H1 (cell line): ENCODE measurements at regions not wholly inside any gene's neighbourhood (a gene's known extent, or its start where the extent isn't known, plus 50 kb on each side); places are given as distances from the start of the nearest gene placed in this dataset.

Experiments
- CTCF ChIA-PET: fragments of 300-600 bp; sonication (Branson Sonifier 250); formaldehyde crosslinking; loops from one replicate; lab custom pipeline; 2021; ENCODE audit not compliant: partially characterized antibody; lab: Charles Lee
- POLR2A ChIA-PET: fragments of 300-600 bp; sonication (Branson Sonifier 250); formaldehyde crosslinking; loops from one replicate; lab custom pipeline; 2021; ENCODE audit warnings: inconsistent platforms; ENCODE audit not compliant: partially characterized antibody; lab: Charles Lee
- DNase-seq, 2 experiments: peaks; one replicate each; pipeline versions ENCODE4 v3.0.0 to v3.0.0-alpha.2; 2010 to 2022; ENCODE audit warnings: low spot score in 2 of 2, low read depth in 1 of 2, mixed read lengths in 1 of 2
- FAIRE-seq: peaks from 2 replicates; lab custom pipeline; 2011; peaks lifted over from hg19 to GRCh38; lab: Jason Lieb, UNC
- H2AFZ ChIP-seq: 2 replicates; pipeline ENCODE4 v1.8.1; 2012; ENCODE audit warnings: low read length, inconsistent platforms
- H2AK5ac ChIP-seq: 2 replicates; pipeline ENCODE4 v1.6.1; 2013; ENCODE audit warnings: low read depth, low read length
- H2BK120ac ChIP-seq: replicated peaks from 2 replicates; pipeline ENCODE3; 2013; ENCODE audit warnings: low read depth, low read length, inconsistent platforms
- H2BK12ac ChIP-seq: 2 replicates; pipeline ENCODE4 v1.6.1; 2013; ENCODE audit warnings: low read depth, low read length
- H2BK15ac ChIP-seq: 2 replicates; pipeline ENCODE4 v1.6.1; 2013; ENCODE audit warnings: low read length
- H2BK20ac ChIP-seq: 2 replicates; pipeline ENCODE4 v1.6.1; 2013; ENCODE audit warnings: low read length
- H2BK5ac ChIP-seq: 2 replicates; pipeline ENCODE4 v1.6.1; 2013; ENCODE audit warnings: low read depth, low read length
- H3K14ac ChIP-seq: 2 replicates; pipeline ENCODE4 v1.6.1; 2013; ENCODE audit warnings: inconsistent platforms; ENCODE audit not compliant: insufficient read length
- H3K18ac ChIP-seq: 2 replicates; pipeline ENCODE4 v1.6.1; 2013; ENCODE audit warnings: low read length; ENCODE audit errors: extremely low read depth
- H3K23ac ChIP-seq: 2 replicates; pipeline ENCODE4 v1.6.1; 2013; ENCODE audit warnings: inconsistent platforms; ENCODE audit not compliant: insufficient read length
- H3K23me2 ChIP-seq: 2 replicates; pipeline ENCODE4 v1.6.1; 2013; ENCODE audit warnings: low read depth, low read length
- H3K27ac ChIP-seq: 2 replicates; pipeline ENCODE4 v1.6.1; 2011; ENCODE audit warnings: low read depth, low read length, inconsistent platforms
- H3K27me3 ChIP-seq, 4 experiments: replicated peaks in 1 of 4; 1 replicate in 1 of 4; 2 replicates in 3 of 4; pipeline versions ENCODE4 v1.6.1 to v1.8.1; 2011 to 2013; ENCODE audit warnings: low read length in 3 of 4, mild to moderate bottlenecking in 3 of 4, inconsistent platforms in 2 of 4, mixed read lengths in 2 of 4, moderate library complexity in 1 of 4; ENCODE audit not compliant: control insufficient read depth in 3 of 4, insufficient read depth in 3 of 4; ENCODE audit errors: extremely low read depth in 1 of 4
- H3K36me3 ChIP-seq, 4 experiments: 2 replicates each; pipeline versions ENCODE4 v1.6.1 to v1.8.1; 2011 to 2013; ENCODE audit warnings: mild to moderate bottlenecking in 4 of 4, low read length in 3 of 4, moderate library complexity in 2 of 4, control low read depth in 1 of 4, inconsistent platforms in 1 of 4; ENCODE audit not compliant: insufficient read depth in 4 of 4, control insufficient read depth in 2 of 4
- H3K4ac ChIP-seq: replicated peaks from 2 replicates; pipeline ENCODE3; 2013; ENCODE audit warnings: low read length, low read depth, mixed read lengths, inconsistent platforms; ENCODE audit not compliant: insufficient read length
- H3K4me1 ChIP-seq, 4 experiments: replicated peaks in 1 of 4; 1 replicate in 1 of 4; 2 replicates in 3 of 4; pipeline versions ENCODE4 v1.6.1 to v1.8.1; 2011 to 2013; ENCODE audit warnings: low read length in 3 of 4, inconsistent platforms in 2 of 4, mixed read lengths in 1 of 4; ENCODE audit not compliant: insufficient read depth in 4 of 4, control insufficient read depth in 3 of 4
- H3K4me2 ChIP-seq, 2 experiments: 2 replicates each; pipeline versions ENCODE4 v1.6.1 to v1.8.1; 2011 to 2013; ENCODE audit warnings: low read depth in 2 of 2, low read length in 2 of 2, control low read depth in 1 of 2, inconsistent platforms in 1 of 2, mild to moderate bottlenecking in 1 of 2; ENCODE audit not compliant: insufficient read depth in 1 of 2
- H3K4me3 ChIP-seq, 4 experiments: fragments of 200-600, 300-600 bp in 1 of 4; sonication (generic), shearing (Covaris generic), sonication (Bioruptor Twin) in 1 of 4; 2 replicates each; pipeline versions ENCODE4 v1.5.1 to v1.8.1; 2011 to 2016; ENCODE audit warnings: low read length in 4 of 4, low read depth in 3 of 4, control low read depth in 2 of 4, inconsistent platforms in 2 of 4, mild to moderate bottlenecking in 2 of 4, mixed read lengths in 1 of 4, moderate library complexity in 1 of 4; ENCODE audit not compliant: insufficient read depth in 2 of 4; ENCODE audit errors: extremely low read depth in 1 of 4
- H3K56ac ChIP-seq: replicated peaks from 2 replicates; pipeline ENCODE3; 2013; ENCODE audit warnings: low read depth, mild to moderate bottlenecking, mixed read lengths, low read length, inconsistent platforms; ENCODE audit not compliant: insufficient read length
- H3K79me1 ChIP-seq: 2 replicates; pipeline ENCODE4 v1.6.1; 2013; ENCODE audit warnings: low read depth, low read length, control low read depth
- H3K79me2 ChIP-seq, 2 experiments: 2 replicates each; pipeline versions ENCODE4 v1.6.1 to v1.8.1; 2012 to 2013; ENCODE audit warnings: low read length in 2 of 2, mild to moderate bottlenecking in 2 of 2, inconsistent platforms in 1 of 2; ENCODE audit not compliant: insufficient read depth in 2 of 2, control insufficient read depth in 1 of 2
- H3K9ac ChIP-seq, 4 experiments: replicated peaks in 1 of 4; 1 replicate in 1 of 4; 2 replicates in 3 of 4; pipeline versions ENCODE4 v1.6.1 to v1.8.1; 2011 to 2013; ENCODE audit warnings: low read depth in 3 of 4, low read length in 3 of 4, control low read depth in 2 of 4, mild to moderate bottlenecking in 2 of 4, moderate library complexity in 2 of 4, inconsistent platforms in 1 of 4; ENCODE audit errors: extremely low read depth in 1 of 4
- H3K9me3 ChIP-seq, 2 experiments: 2 replicates each; pipeline versions ENCODE4 v1.6.1 to v1.8.1; 2012 to 2013; ENCODE audit warnings: mild to moderate bottlenecking in 2 of 2, moderate library complexity in 2 of 2, control low read depth in 1 of 2, inconsistent platforms in 1 of 2, low read depth in 1 of 2, low read length in 1 of 2, mixed read lengths in 1 of 2; ENCODE audit not compliant: insufficient read depth in 2 of 2
- H4K20me1 ChIP-seq, 2 experiments: replicated peaks in 1 of 2; 2 replicates each; pipeline versions ENCODE3 to v1.8.1; 2011 to 2013; ENCODE audit warnings: inconsistent platforms in 2 of 2, low read length in 2 of 2, mild to moderate bottlenecking in 1 of 2; ENCODE audit not compliant: insufficient read depth in 2 of 2, control insufficient read depth in 1 of 2
- H4K5ac ChIP-seq: 2 replicates; pipeline ENCODE4 v1.6.1; 2013; ENCODE audit warnings: low read length, low read depth, mixed read lengths, inconsistent platforms; ENCODE audit not compliant: insufficient read length
- H4K8ac ChIP-seq: 2 replicates; pipeline ENCODE4 v1.8.0; 2013; ENCODE audit warnings: mild to moderate bottlenecking, moderate library complexity, low read length, inconsistent platforms; ENCODE audit not compliant: insufficient read depth; ENCODE audit errors: extremely low read depth
- H4K91ac ChIP-seq: replicated peaks from 2 replicates; pipeline ENCODE3; 2013; ENCODE audit warnings: low read length, mixed read lengths, inconsistent platforms; ENCODE audit not compliant: insufficient read length
- ATF3 ChIP-seq: IDR thresholded peaks from 2 replicates; pipeline ENCODE4 v1.6.1; 2011; ENCODE audit warnings: low read depth, mild to moderate bottlenecking, low read length; ENCODE audit not compliant: insufficient read depth
- CTBP2 ChIP-seq: IDR thresholded peaks from 2 replicates; pipeline ENCODE4 v1.7.0; 2011; ENCODE audit warnings: borderline replicate concordance, mild to moderate bottlenecking, moderate library complexity, mixed read lengths, low read length; ENCODE audit not compliant: insufficient read depth, insufficient read length
- KDM5A ChIP-seq: fragments of 200-600 bp; IDR thresholded peaks from 2 replicates; pipeline ENCODE4 v1.7.1; 2012; ENCODE audit warnings: mild to moderate bottlenecking, low read length, inconsistent platforms, mixed read lengths
- MAFK ChIP-seq: IDR thresholded peaks from 2 replicates; pipeline ENCODE4 v1.6.1; 2012; ENCODE audit warnings: low read depth, mild to moderate bottlenecking, improper control_type of control experiment, low read length
- NANOG ChIP-seq: IDR thresholded peaks from 2 replicates; pipeline ENCODE4 v1.6.1; 2011; ENCODE audit warnings: low read length, low read depth, mild to moderate bottlenecking, inconsistent platforms; ENCODE audit not compliant: insufficient read depth, poor library complexity, severe bottlenecking
- TBP ChIP-seq: IDR thresholded peaks from 2 replicates; pipeline ENCODE4 v1.6.1; 2011; ENCODE audit warnings: low read depth, low read length, improper control_type of control experiment
- ZNF274 ChIP-seq: IDR thresholded peaks from 2 replicates; pipeline ENCODE4 v1.7.0; 2012; ENCODE audit warnings: low read length, borderline replicate concordance; ENCODE audit errors: extremely low read depth
- WGBS, 2 experiments: shearing (Covaris generic) in 1 of 2; methylation state at CpG; one replicate each; pipeline versions ENCODE4 v1.1.6 to v1.1.7; 2013 to 2015; ENCODE audit warnings: low lambda C conversion rate in 2 of 2, mixed read lengths in 2 of 2, inconsistent platforms in 1 of 2, low coverage in 1 of 2, missing lambda C conversion rate in 1 of 2; ENCODE audit not compliant: insufficient replicate concordance in 2 of 2, insufficient coverage in 1 of 2, insufficient read length in 1 of 2; ENCODE audit errors: extremely low coverage in 1 of 2, missing lambda C conversion rate in 1 of 2; 5-methylcytosine and 5-hydroxymethylcytosine counted together

GRCh38 chr6:168884050-168884645 is 369.5 kb downstream of the THBS2 start:
- CTCF ChIA-PET = no interaction called here
- H3K9ac ChIP-seq = no peak overlapping the region
- WGBS, 2 experiments = 81% methylated on average over 21 of the region's 21 CpGs; no CpG with 5 or more reads in 1 of the 2 experiments

More at GRCh38 chr6:168884050-168884645, 369.5 kb downstream of the THBS2 start:
- no peak for TF ChIP-seq CTBP2
- TF ChIP-seq ATF3 = no peak
- no peak for TF ChIP-seq KDM5A
- TF ChIP-seq TBP = no peak
- TF ChIP-seq NANOG = no peak
- no peak for TF ChIP-seq MAFK
- no peak for TF ChIP-seq ZNF274
- H3K4ac ChIP-seq = no peak overlapping the region
- H3K14ac ChIP-seq = no peak overlapping the region
- no peak overlapping the region for H3K56ac ChIP-seq
- no peaks in the 10 kb centered on the region for H3K79me2 ChIP-seq
- H3K27ac ChIP-seq = no peak overlapping the region
- peak overlapping the region; percentile 95; the same call in 1 of the 2 replicates for H2AFZ ChIP-seq
- no peak overlapping the region for H2BK12ac ChIP-seq
- H4K5ac ChIP-seq = no peak overlapping the region
- DNase-seq = no peak
- no peaks in the 10 kb centered on the region for H4K20me1 ChIP-seq
- H3K23me2 ChIP-seq = no peaks in the 10 kb centered on the region
- no peak overlapping the region for H2BK5ac ChIP-seq
- no peak overlapping the region for H4K91ac ChIP-seq
- peaks cover 0 to 11% (median 9%) of the 10 kb centered on the region in 4 experiments; a peak in 4 of 7 replicates for H3K27me3 ChIP-seq
- H2BK15ac ChIP-seq = 0 out of 2 replicates have a peak overlapping the region, but pooled peaks have one; percentile 19
- peak overlapping the region in 1 of 2 experiments; percentile 55; a peak in 2 of 4 replicates for H3K4me2 ChIP-seq
- H2BK20ac ChIP-seq = no peak overlapping the region
- no peak overlapping the region for H4K8ac ChIP-seq
- no peaks in the 10 kb centered on the region for H3K36me3 ChIP-seq
- no peak overlapping the region for H3K23ac ChIP-seq
- H2AK5ac ChIP-seq = no peak overlapping the region
- FAIRE-seq = peak; percentile 57
- H2BK120ac ChIP-seq = no peak overlapping the region
- no peaks in the 10 kb centered on the region for H3K79me1 ChIP-seq
- H3K18ac ChIP-seq = no peak overlapping the region; the same call in 1 of the 2 replicates
- H3K9me3 ChIP-seq = no peaks in the 10 kb centered on the region
- POLR2A ChIA-PET = no interaction called here
- H3K4me1 ChIP-seq = no peaks in the 10 kb centered on the region
- H3K4me3 ChIP-seq = peak overlapping the region in 1 of 4 experiments; percentile 44; a peak in 1 of 8 replicates
